ENCODE measurements at regions not wholly inside any gene's neighbourhood (a gene's known extent, or its start where the extent isn't known, plus 50 kb on each side); places are given as distances from the start of the nearest gene placed in this dataset.

DNA sequence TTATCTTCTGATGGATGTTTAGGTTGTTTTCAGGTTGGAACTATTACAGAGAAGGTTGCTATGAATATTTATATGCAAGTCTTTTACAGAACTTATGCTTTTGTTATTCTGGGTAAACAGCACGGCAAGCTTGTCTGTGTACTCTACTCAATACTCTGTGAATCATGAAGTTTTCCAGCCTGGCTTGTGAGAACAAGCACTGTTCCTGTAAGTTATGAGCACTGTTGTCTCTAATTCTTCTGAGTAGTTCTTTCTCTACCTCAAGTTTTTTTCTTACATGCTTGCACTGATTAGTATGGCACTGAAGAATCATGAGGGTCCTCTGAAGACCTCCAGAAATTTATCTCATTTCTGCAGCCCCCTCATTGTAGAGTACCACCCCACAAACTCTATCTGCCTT, 496.9 kb downstream of the KCTD12 start:
- Mint-ChIP-seq H3K27ac (no peak overlapping the region), H3K4me3 (no peak overlapping the region), H3K9me3 (no peaks in the 10 kb centered on the region), H3K27me3 (no peaks in the 10 kb centered on the region), H3K36me3 (ENCODE audit: low read depth) (no peaks in the 10 kb centered on the region), H3K4me1 (ENCODE audit: low read depth) (no peaks in the 10 kb centered on the region)
- Histone ChIP-seq H3K4me1 (ENCODE audit: insufficient read depth, low read length) (no peaks in the 10 kb centered on the region), H3K36me3 (ENCODE audit: insufficient read depth, low read length) (no peaks in the 10 kb centered on the region), H3K27me3 (ENCODE audit: control insufficient read depth in 1 of 2, insufficient read depth in 2 of 2, low read length in 2 of 2) (no peaks in the 10 kb centered on the region), H3K9me3 (ENCODE audit: control insufficient read depth in 1 of 2, insufficient read depth in 1 of 2, low read length in 2 of 2) (no peaks in the 10 kb centered on the region), H3K27ac (ENCODE audit: low read depth in 1 of 2, low read length in 2 of 2) (no peak overlapping the region), H3K4me3 (ENCODE audit: low read length) (no peak overlapping the region)
- TF ChIP-seq, protein P1, sequence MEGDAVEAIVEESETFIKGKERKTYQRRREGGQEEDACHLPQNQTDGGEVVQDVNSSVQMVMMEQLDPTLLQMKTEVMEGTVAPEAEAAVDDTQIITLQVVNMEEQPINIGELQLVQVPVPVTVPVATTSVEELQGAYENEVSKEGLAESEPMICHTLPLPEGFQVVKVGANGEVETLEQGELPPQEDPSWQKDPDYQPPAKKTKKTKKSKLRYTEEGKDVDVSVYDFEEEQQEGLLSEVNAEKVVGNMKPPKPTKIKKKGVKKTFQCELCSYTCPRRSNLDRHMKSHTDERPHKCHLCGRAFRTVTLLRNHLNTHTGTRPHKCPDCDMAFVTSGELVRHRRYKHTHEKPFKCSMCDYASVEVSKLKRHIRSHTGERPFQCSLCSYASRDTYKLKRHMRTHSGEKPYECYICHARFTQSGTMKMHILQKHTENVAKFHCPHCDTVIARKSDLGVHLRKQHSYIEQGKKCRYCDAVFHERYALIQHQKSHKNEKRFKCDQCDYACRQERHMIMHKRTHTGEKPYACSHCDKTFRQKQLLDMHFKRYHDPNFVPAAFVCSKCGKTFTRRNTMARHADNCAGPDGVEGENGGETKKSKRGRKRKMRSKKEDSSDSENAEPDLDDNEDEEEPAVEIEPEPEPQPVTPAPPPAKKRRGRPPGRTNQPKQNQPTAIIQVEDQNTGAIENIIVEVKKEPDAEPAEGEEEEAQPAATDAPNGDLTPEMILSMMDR (IDR thresholded peaks at IDR 0.05), result no peak
- intact Hi-C loops (cut with DNase I, micrococcal nuclease), result no loop called here
- no peak for DNase-seq
- CTCF ChIA-PET, result no interaction called here
- ATAC-seq (ENCODE audit: poor library complexity), result no peak
- POLR2A ChIA-PET, result no interaction called here

DNA sequence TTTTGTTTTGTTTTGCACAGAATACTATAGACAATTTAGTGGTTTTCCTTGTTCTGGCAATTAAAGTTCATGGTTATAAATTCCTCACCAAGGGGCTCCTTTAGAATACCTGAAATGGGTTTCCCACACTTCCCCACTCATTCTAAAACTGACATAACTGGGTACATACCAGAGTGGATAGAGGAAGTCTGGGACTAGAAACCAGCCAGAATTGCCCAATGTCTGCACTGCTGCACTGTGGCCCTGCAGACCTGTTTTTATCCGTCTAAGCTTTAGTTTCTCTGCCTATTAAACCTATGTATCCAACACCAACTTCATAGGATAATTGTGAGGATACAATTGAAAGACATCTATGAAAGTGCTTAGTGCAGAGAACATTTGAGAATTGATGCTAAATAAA, 498.6 kb downstream of the KCTD12 start:
- ChIA-PET CTCF (no interaction called here), POLR2A (interaction anchor here (1.6 kb wide), 1 partner anchor 9 kb away, joined by 4 read pairs; no protein-coding TSS in a partner anchor)
- no peak overlapping the region for H3K4me3 ChIP-seq (ENCODE audit: low read length)
- Mint-ChIP-seq H3K4me3 (no peak overlapping the region), H3K9me3 (no peaks in the 10 kb centered on the region), H3K36me3 (ENCODE audit: low read depth) (no peaks in the 10 kb centered on the region), H3K4me1 (ENCODE audit: low read depth) (no peaks in the 10 kb centered on the region), H3K27ac (no peak overlapping the region), H3K27me3 (no peaks in the 10 kb centered on the region)
- H3K9me3 ChIP-seq (ENCODE audit: control insufficient read depth in 1 of 2, insufficient read depth in 1 of 2, low read length in 2 of 2), result no peaks in the 10 kb centered on the region
- DNase-seq, result no peak
- no peak for ATAC-seq (ENCODE audit: poor library complexity)
- TF ChIP-seq, protein P1 (IDR thresholded peaks at IDR 0.05), result no peak
- no peaks in the 10 kb centered on the region for H3K4me1 ChIP-seq (ENCODE audit: insufficient read depth, low read length)
- H3K27ac ChIP-seq (ENCODE audit: low read depth in 1 of 2, low read length in 2 of 2), result no peak overlapping the region
- H3K27me3 ChIP-seq (ENCODE audit: control insufficient read depth in 1 of 2, insufficient read depth in 2 of 2, low read length in 2 of 2), result no peaks in the 10 kb centered on the region
- H3K36me3 ChIP-seq (ENCODE audit: insufficient read depth, low read length), result no peaks in the 10 kb centered on the region
- intact Hi-C loops (cut with DNase I, micrococcal nuclease), result no loop called here

DNA sequence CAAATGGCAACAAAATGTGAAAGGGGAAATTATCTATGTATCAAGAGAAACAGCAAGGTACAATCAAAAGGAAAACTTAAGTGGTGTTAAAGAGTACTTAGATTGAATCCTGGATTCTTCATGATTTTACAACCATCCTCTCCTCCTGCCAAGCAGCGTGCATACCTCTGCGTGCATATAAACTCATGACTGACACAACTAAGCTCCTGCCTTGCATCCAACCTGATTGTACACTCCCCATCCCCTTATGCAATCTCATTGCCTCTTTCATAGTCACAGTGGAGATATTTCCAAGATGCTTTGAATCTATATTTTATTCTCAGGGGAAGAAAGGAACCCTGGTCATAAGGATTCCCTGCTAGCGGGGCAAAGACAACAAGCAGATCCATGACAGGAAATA, 499.9 kb downstream of the KCTD12 start:
- CTCF ChIA-PET, result no interaction called here
- H3K27ac Mint-ChIP-seq, result no peak overlapping the region
- ATAC-seq (ENCODE audit: poor library complexity), result no peak
- H3K9me3 Mint-ChIP-seq, result no peaks in the 10 kb centered on the region
- POLR2A ChIA-PET, result interaction anchor here (0.6 kb wide), 1 partner anchor 160 kb away, joined by 3 read pairs; no protein-coding TSS in a partner anchor
- H3K4me3 Mint-ChIP-seq, result no peak overlapping the region
- no peaks in the 10 kb centered on the region for H3K9me3 ChIP-seq (ENCODE audit: control insufficient read depth in 1 of 2, insufficient read depth in 1 of 2, low read length in 2 of 2)
- H3K36me3 Mint-ChIP-seq (ENCODE audit: low read depth), result no peaks in the 10 kb centered on the region
- H3K4me1 Mint-ChIP-seq (ENCODE audit: low read depth), result no peaks in the 10 kb centered on the region
- DNase-seq, result no peak
- no peaks in the 10 kb centered on the region for H3K27me3 Mint-ChIP-seq
- no peaks in the 10 kb centered on the region for H3K36me3 ChIP-seq (ENCODE audit: insufficient read depth, low read length)
- TF ChIP-seq, protein P1 (IDR thresholded peaks at IDR 0.05), result no peak
- H3K27me3 ChIP-seq (ENCODE audit: control insufficient read depth in 1 of 2, insufficient read depth in 2 of 2, low read length in 2 of 2), result no peaks in the 10 kb centered on the region
- no peak overlapping the region for H3K27ac ChIP-seq (ENCODE audit: low read depth in 1 of 2, low read length in 2 of 2)
- H3K4me3 ChIP-seq (ENCODE audit: low read length), result no peak overlapping the region
- intact Hi-C loops (cut with DNase I, micrococcal nuclease), result no loop called here
- no peaks in the 10 kb centered on the region for H3K4me1 ChIP-seq (ENCODE audit: insufficient read depth, low read length)
